ENCODE measurements at regions not wholly inside any gene's neighbourhood (a gene's known extent, or its start where the extent isn't known, plus 50 kb on each side); places are given as distances from the start of the nearest gene placed in this dataset.

DNA sequence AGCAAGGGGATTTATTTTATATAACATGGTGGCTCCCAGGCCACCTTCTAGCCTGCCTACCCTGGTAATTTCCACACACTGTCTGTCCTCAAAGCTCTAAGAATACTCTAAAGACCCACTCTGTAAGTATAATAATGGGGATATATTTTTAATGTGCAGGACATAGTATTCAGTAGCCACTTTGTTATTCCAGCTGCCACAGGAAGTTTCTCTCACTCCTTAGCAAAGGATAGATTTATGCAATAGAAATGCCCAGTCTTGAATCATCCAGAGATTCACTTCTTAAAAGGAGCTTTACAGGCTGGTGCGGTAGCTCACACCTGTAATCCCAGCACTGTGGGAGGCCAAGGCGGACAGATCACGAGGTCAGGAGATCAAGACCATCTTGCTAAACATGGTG is 68.4 kb upstream of the LDLRAD3 start:
- no peak for DNase-seq (ENCODE audit: low spot score)
- Histone ChIP-seq H3K9me3 (ENCODE audit: low read length) (no peaks in the 10 kb centered on the region), H4K20me1 (ENCODE audit: insufficient read depth, low read length) (no peaks in the 10 kb centered on the region), H3K79me2 (ENCODE audit: insufficient read depth, low read depth, low read length) (no peaks in the 10 kb centered on the region), H3K36me3 (ENCODE audit: insufficient read depth, low read length) (no peaks in the 10 kb centered on the region), H3K9me2 (ENCODE audit: insufficient read depth, low read length) (no peaks in the 10 kb centered on the region), H3K4me3 (ENCODE audit: low read depth, low read length, poor library complexity, severe bottlenecking) (no peak overlapping the region), H3K4me2 (ENCODE audit: low read length) (no peak overlapping the region), H2AFZ (ENCODE audit: low read length) (no peak overlapping the region), H3K4me1 (ENCODE audit: insufficient read depth, low read length, poor library complexity, severe bottlenecking) (no peaks in the 10 kb centered on the region), H3K27ac (ENCODE audit: low read depth, low read length, poor library complexity, severe bottlenecking) (no peak overlapping the region)
- BruUV-seq (replicated peaks): no TSS peak
- CTCF ChIA-PET (ENCODE audit: unreplicated experiment): no interaction called here
- POLR2A ChIA-PET: no interaction called here
- intact Hi-C loops (cut with micrococcal nuclease; ENCODE audit: unreplicated experiment): no loop called here
- TF ChIP-seq EZH2phosphoT487 (IDR thresholded peaks at IDR 0.05; ENCODE audit: borderline replicate concordance, low read depth, low read length): no peak
- TF ChIP-seq, protein P1, sequence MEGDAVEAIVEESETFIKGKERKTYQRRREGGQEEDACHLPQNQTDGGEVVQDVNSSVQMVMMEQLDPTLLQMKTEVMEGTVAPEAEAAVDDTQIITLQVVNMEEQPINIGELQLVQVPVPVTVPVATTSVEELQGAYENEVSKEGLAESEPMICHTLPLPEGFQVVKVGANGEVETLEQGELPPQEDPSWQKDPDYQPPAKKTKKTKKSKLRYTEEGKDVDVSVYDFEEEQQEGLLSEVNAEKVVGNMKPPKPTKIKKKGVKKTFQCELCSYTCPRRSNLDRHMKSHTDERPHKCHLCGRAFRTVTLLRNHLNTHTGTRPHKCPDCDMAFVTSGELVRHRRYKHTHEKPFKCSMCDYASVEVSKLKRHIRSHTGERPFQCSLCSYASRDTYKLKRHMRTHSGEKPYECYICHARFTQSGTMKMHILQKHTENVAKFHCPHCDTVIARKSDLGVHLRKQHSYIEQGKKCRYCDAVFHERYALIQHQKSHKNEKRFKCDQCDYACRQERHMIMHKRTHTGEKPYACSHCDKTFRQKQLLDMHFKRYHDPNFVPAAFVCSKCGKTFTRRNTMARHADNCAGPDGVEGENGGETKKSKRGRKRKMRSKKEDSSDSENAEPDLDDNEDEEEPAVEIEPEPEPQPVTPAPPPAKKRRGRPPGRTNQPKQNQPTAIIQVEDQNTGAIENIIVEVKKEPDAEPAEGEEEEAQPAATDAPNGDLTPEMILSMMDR (conservative IDR thresholded peaks at IDR 0.05; ENCODE audit: low read length): no peak

DNA sequence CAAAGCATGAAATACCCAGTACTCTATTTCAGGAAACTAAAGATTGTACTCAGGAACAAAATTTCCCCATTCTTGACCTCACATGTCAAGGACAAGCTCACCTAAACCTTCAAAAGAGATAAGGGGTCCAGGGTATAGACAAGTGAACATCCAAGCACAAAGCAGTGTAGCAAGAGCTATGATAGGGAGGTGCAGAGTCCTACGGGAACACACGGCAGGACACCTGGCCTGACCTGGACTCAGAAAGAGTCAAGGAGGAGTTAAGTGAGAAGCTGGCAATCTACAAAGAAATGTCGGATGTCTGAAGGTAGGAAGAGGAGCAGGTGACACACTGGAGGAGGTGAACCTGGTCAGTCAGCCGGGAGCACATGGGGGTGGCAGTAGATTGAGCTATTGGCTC is 67.1 kb upstream of the LDLRAD3 start:
- DNase-seq (ENCODE audit: low spot score): no peak
- Histone ChIP-seq H3K36me3 (ENCODE audit: insufficient read depth, low read length) (no peaks in the 10 kb centered on the region), H2AFZ (ENCODE audit: low read length) (no peak overlapping the region), H3K4me1 (ENCODE audit: insufficient read depth, low read length, poor library complexity, severe bottlenecking) (no peaks in the 10 kb centered on the region), H3K9me3 (ENCODE audit: low read length) (no peaks in the 10 kb centered on the region), H3K4me2 (ENCODE audit: low read length) (no peak overlapping the region), H3K79me2 (ENCODE audit: insufficient read depth, low read depth, low read length) (no peaks in the 10 kb centered on the region), H4K20me1 (ENCODE audit: insufficient read depth, low read length) (no peaks in the 10 kb centered on the region), H3K9me2 (ENCODE audit: insufficient read depth, low read length) (no peaks in the 10 kb centered on the region), H3K27ac (ENCODE audit: low read depth, low read length, poor library complexity, severe bottlenecking) (no peak overlapping the region), H3K4me3 (ENCODE audit: low read depth, low read length, poor library complexity, severe bottlenecking) (no peak overlapping the region)
- intact Hi-C loops (cut with micrococcal nuclease; ENCODE audit: unreplicated experiment): no loop called here
- POLR2A ChIA-PET: no interaction called here
- no TSS peak for BruUV-seq (replicated peaks)
- TF ChIP-seq, protein P1 (conservative IDR thresholded peaks at IDR 0.05; ENCODE audit: low read length): no peak
- no peak for TF ChIP-seq EZH2phosphoT487 (IDR thresholded peaks at IDR 0.05; ENCODE audit: borderline replicate concordance, low read depth, low read length)
- CTCF ChIA-PET (ENCODE audit: unreplicated experiment): no interaction called here

DNA sequence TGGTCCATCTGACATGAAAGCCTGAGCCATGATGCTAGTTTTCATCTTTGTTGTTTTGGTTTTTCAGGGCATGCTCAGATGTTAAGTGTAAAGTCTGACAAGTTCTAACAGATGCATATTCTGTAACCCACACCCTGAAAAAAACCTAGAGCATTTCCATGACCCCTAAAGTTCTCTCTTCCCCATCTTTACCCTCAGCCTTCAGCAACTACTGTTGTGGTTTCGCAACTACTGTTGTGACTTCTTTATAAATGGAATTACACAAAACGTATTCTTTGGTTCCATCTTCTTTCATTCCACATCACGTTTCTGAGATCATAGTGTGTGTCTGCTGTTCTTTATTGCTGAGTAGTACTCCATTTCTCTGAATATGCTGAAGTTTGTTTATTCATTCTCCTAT is 65.1 kb upstream of the LDLRAD3 start:
- Histone ChIP-seq H3K79me2 (ENCODE audit: insufficient read depth, low read depth, low read length) (no peaks in the 10 kb centered on the region), H3K9me2 (ENCODE audit: insufficient read depth, low read length) (no peaks in the 10 kb centered on the region), H3K36me3 (ENCODE audit: insufficient read depth, low read length) (no peaks in the 10 kb centered on the region), H4K20me1 (ENCODE audit: insufficient read depth, low read length) (no peaks in the 10 kb centered on the region), H3K4me3 (ENCODE audit: low read depth, low read length, poor library complexity, severe bottlenecking) (no peak overlapping the region), H3K27ac (ENCODE audit: low read depth, low read length, poor library complexity, severe bottlenecking) (no peak overlapping the region), H3K9me3 (ENCODE audit: low read length) (no peaks in the 10 kb centered on the region), H3K4me1 (ENCODE audit: insufficient read depth, low read length, poor library complexity, severe bottlenecking) (no peaks in the 10 kb centered on the region), H2AFZ (ENCODE audit: low read length) (no peak overlapping the region), H3K4me2 (ENCODE audit: low read length) (no peak overlapping the region)
- intact Hi-C loops (cut with micrococcal nuclease; ENCODE audit: unreplicated experiment): no loop called here
- TF ChIP-seq, protein P1 (conservative IDR thresholded peaks at IDR 0.05; ENCODE audit: low read length): no peak
- TF ChIP-seq EZH2phosphoT487 (IDR thresholded peaks at IDR 0.05; ENCODE audit: borderline replicate concordance, low read depth, low read length): no peak
- no TSS peak for BruUV-seq (replicated peaks)
- POLR2A ChIA-PET: interaction anchor here (0.5 kb wide), 1 partner anchor 57 kb away, joined by 3 read pairs; no protein-coding TSS in a partner anchor
- DNase-seq (ENCODE audit: low spot score): no peak
- CTCF ChIA-PET (ENCODE audit: unreplicated experiment): no interaction called here
